Suprapubic skin (tissue), 4 donors: ENCODE measurements at regions not wholly inside any gene's neighbourhood (a gene's known extent, or its start where the extent isn't known, plus 50 kb on each side); places are given as distances from the start of the nearest gene placed in this dataset.

Experiments
- EP300 ChIP-seq: sonication (generic); formaldehyde crosslinking; IDR thresholded peaks from one replicate; pipeline ENCODE4 v1.6.1; 2017; ENCODE audit warnings: antibody characterized with exemption
- POLR2A ChIP-seq, 2 donors: fragments of 450-650 bp; IDR thresholded peaks; one replicate each; pipeline ENCODE4 v1.6.1; 2017; ENCODE audit warnings: antibody characterized with exemption in 2 of 2, mild to moderate bottlenecking in 2 of 2, moderate library complexity in 2 of 2
- POLR2AphosphoS5 ChIP-seq, 3 donors: sonication (generic); formaldehyde crosslinking; IDR thresholded peaks; one replicate each; pipeline ENCODE4 v1.6.1; 2017; ENCODE audit warnings: antibody characterized with exemption in 3 of 3
- TF ChIP-seq, protein P1 (sequence below), 2 donors: fragments of 200-600 bp in 1 of 2; fragments of 450-650 bp in 1 of 2; sonication (generic) in 1 of 2; IDR thresholded peaks; one replicate each; pipeline ENCODE4 v1.5.1; 2016 to 2019; ENCODE audit warnings: antibody characterized with exemption in 2 of 2, mild to moderate bottlenecking in 1 of 2, moderate library complexity in 1 of 2

DNA sequence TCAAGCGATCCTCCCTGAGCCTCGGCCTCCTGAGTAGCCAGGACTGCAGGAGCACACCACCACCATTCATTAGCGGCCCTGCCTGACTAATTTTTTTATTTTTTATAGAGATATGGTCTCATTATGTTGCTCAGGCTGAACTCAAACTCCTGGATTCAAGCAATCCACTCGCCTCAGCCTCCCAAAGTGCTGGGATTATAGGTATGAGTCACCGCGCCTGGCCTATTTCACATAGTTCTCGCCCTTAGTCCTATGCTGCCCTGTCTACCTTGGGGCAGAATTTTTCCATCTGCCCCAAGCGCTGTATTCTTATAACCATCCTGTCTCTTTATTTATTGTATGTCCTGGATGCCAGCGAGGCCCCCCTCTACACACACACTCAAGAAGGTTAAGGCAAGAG, 50.9 kb upstream of the BCL2L14 start:
- TF ChIP-seq, protein P1, sequence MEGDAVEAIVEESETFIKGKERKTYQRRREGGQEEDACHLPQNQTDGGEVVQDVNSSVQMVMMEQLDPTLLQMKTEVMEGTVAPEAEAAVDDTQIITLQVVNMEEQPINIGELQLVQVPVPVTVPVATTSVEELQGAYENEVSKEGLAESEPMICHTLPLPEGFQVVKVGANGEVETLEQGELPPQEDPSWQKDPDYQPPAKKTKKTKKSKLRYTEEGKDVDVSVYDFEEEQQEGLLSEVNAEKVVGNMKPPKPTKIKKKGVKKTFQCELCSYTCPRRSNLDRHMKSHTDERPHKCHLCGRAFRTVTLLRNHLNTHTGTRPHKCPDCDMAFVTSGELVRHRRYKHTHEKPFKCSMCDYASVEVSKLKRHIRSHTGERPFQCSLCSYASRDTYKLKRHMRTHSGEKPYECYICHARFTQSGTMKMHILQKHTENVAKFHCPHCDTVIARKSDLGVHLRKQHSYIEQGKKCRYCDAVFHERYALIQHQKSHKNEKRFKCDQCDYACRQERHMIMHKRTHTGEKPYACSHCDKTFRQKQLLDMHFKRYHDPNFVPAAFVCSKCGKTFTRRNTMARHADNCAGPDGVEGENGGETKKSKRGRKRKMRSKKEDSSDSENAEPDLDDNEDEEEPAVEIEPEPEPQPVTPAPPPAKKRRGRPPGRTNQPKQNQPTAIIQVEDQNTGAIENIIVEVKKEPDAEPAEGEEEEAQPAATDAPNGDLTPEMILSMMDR (IDR thresholded peaks at IDR 0.05): no peak
- TF ChIP-seq POLR2A (IDR thresholded peaks at IDR 0.05) (no peak), POLR2AphosphoS5 (IDR thresholded peaks at IDR 0.05) (no peak), EP300 (no peak)
